Esophagus squamous epithelium (tissue), 5 donors: ENCODE measurements at regions not wholly inside any gene's neighbourhood (a gene's known extent, or its start where the extent isn't known, plus 50 kb on each side); places are given as distances from the start of the nearest gene placed in this dataset.
"Not testable (repeated sequence)": the region's sequence is repeated elsewhere in the genome, so short reads cannot be mapped to it uniquely, and the experiment has no call there.

Experiments
- DNase-seq: peaks from one replicate; lab custom pipeline; 2025; lab: John Stamatoyannopoulos, UW
- H3K27ac ChIP-seq, 4 donors: fragments of 200-600 bp; sonication (generic); one replicate each; pipeline ENCODE4 v1.5.1; 2016 to 2019; ENCODE audit warnings: mild to moderate bottlenecking in 1 of 4
- H3K27me3 ChIP-seq, 4 donors: fragments of 200-600 bp; sonication (generic); 1 replicate in 3 of 4; 2 replicates in 1 of 4; pipeline versions ENCODE4 v1.5.1 to v1.6.0; 2017 to 2021; ENCODE audit warnings: antibody characterized with exemption in 1 of 4
- H3K36me3 ChIP-seq, 3 donors: fragments of 200-600 bp; sonication (generic); one replicate each; pipeline ENCODE4 v1.5.1; 2016 to 2019
- H3K4me1 ChIP-seq, 3 donors: fragments of 200-600 bp; sonication (generic); one replicate each; pipeline ENCODE4 v1.5.1; 2017 to 2019
- H3K4me3 ChIP-seq, 4 donors: fragments of 200-600 bp; sonication (generic); 1 replicate in 3 of 4; 2 replicates in 1 of 4; pipeline ENCODE4 v1.5.1; 2016 to 2019; ENCODE audit warnings: mild to moderate bottlenecking in 2 of 4, moderate library complexity in 1 of 4
- H3K9me3 ChIP-seq, 3 donors: fragments of 200-600 bp; sonication (generic); one replicate each; pipeline ENCODE4 v1.5.1; 2016 to 2019
- POLR2A ChIP-seq, 4 donors: fragments of 450-650 bp; IDR thresholded peaks; one replicate each; pipeline ENCODE4 v1.6.1; 2017; ENCODE audit warnings: antibody characterized with exemption in 4 of 4, mild to moderate bottlenecking in 4 of 4, moderate library complexity in 3 of 4
- WGBS, 2 donors: methylation state at CpG; one replicate each; pipeline ENCODE4 v1.1.5; 2018; 5-methylcytosine and 5-hydroxymethylcytosine counted together
- intact Hi-C: fragments of 100-400 bp; cut with DNase I; formaldehyde crosslinking; loops from one replicate; pipeline ENCODE4 v1.15.0; 2022
- TF ChIP-seq, protein P1 (sequence below), 6 experiments: fragments of 450-650 bp in 4 of 6; fragments of 200-600 bp in 2 of 6; sonication (generic) in 2 of 6; IDR thresholded peaks; one replicate each; pipeline ENCODE4 v1.5.1; 2016 to 2019; ENCODE audit warnings: antibody characterized with exemption in 6 of 6, mild to moderate bottlenecking in 4 of 6, moderate library complexity in 4 of 6
- donor health status: DM: yes; HTN: yes; CAD: no.

DNA sequence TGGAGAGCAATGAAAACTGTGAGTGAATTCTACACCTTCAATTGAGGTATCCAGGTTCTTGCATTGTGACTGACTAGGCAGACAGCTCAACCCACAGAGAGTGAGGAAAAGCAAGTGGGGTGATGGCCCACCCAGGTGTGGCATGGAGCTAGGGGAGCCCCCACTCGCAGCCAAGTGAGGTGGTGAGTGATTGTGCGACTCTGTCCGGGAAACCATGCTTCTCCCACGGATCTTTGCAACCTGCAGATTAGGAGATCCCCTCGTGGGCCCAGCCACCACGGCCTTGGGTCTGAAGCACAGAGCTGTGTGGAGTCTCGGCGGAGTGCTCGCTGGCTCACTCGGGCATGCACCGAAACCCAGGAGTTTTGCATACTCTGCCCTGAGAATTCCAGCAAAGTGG is 120.1 kb downstream of the ALG10 start:
- intact Hi-C loops = no loop called here
- Histone ChIP-seq H3K36me3 (no peaks in the 10 kb centered on the region), H3K9me3 (no peaks in the 10 kb centered on the region), H3K4me1 (no peaks in the 10 kb centered on the region), H3K27me3 (no peaks in the 10 kb centered on the region), H3K4me3 (no peak overlapping the region), H3K27ac (no peak overlapping the region)
- 78 to 79% methylated on average over 4 to 11 of the region's 11 CpGs for WGBS, 2 donors
- TF ChIP-seq, protein P1, sequence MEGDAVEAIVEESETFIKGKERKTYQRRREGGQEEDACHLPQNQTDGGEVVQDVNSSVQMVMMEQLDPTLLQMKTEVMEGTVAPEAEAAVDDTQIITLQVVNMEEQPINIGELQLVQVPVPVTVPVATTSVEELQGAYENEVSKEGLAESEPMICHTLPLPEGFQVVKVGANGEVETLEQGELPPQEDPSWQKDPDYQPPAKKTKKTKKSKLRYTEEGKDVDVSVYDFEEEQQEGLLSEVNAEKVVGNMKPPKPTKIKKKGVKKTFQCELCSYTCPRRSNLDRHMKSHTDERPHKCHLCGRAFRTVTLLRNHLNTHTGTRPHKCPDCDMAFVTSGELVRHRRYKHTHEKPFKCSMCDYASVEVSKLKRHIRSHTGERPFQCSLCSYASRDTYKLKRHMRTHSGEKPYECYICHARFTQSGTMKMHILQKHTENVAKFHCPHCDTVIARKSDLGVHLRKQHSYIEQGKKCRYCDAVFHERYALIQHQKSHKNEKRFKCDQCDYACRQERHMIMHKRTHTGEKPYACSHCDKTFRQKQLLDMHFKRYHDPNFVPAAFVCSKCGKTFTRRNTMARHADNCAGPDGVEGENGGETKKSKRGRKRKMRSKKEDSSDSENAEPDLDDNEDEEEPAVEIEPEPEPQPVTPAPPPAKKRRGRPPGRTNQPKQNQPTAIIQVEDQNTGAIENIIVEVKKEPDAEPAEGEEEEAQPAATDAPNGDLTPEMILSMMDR (IDR thresholded peaks at IDR 0.05) = no peak
- TF ChIP-seq POLR2A (IDR thresholded peaks at IDR 0.05) = no peak
- no peak for DNase-seq

DNA sequence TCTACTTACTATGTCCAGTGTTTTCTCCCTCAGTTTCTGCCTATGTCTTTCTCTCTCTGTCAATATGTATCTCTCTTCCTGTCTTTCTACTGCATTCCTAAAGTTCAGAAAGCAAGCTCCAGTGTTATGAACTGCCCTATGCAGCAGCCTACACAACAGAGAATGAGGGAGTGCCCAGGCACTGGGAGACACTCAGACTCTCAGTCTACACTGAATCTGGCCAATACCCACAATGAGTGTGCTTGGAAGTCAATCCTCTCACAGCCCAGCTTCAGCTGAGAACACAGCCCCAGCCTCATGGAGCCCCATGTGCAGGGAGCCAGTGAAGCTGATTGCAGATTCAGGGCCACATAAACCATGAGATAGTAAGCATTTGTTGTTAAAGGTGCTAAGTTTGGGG is 128.7 kb downstream of the ALG10 start:
- DNase-seq = no peak
- Histone ChIP-seq H3K4me1 (no peaks in the 10 kb centered on the region), H3K9me3 (no peaks in the 10 kb centered on the region), H3K27me3 (no peaks in the 10 kb centered on the region), H3K36me3 (no peaks in the 10 kb centered on the region), H3K4me3 (no peak overlapping the region), H3K27ac (no peak overlapping the region)
- TF ChIP-seq, protein P1 (IDR thresholded peaks at IDR 0.05) = no peak
- no peak for TF ChIP-seq POLR2A (IDR thresholded peaks at IDR 0.05)
- intact Hi-C loops = no loop called here

DNA sequence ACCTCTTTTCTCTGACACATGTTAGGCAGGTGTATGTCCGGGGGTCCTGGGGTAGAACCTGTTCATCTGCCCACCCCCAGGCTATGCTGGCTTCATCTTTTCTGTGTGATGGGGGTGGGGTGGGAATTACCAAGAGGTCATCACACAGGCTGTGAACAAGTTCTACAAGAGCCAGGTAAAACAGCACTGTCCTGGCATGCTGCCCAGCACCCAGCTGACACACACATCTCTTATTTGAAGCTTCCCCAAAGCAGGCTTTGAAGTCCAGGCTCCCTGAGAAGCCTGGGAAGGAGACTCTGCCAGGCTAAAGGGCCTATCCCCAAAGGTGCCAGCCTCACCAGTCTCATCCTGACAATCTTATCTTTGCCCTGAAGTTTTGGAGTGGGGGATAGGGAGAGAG is 141.1 kb downstream of the ALG10 start:
- H3K27me3 ChIP-seq = no peaks in the 10 kb centered on the region
- no peaks in the 10 kb centered on the region for H3K4me1 ChIP-seq
- no peak overlapping the region for H3K27ac ChIP-seq
- DNase-seq = no peak
- H3K36me3 ChIP-seq = no peaks in the 10 kb centered on the region
- WGBS, 2 donors = 29% methylated on average over 1 of the region's 1 CpG; no CpG with 5 or more reads in 1 of the 2 donors
- TF ChIP-seq, protein P1 (IDR thresholded peaks at IDR 0.05) = no peak
- TF ChIP-seq POLR2A (IDR thresholded peaks at IDR 0.05) = no peak
- intact Hi-C loops = no loop called here
- no peaks in the 10 kb centered on the region for H3K9me3 ChIP-seq
- H3K4me3 ChIP-seq = no peak overlapping the region

DNA sequence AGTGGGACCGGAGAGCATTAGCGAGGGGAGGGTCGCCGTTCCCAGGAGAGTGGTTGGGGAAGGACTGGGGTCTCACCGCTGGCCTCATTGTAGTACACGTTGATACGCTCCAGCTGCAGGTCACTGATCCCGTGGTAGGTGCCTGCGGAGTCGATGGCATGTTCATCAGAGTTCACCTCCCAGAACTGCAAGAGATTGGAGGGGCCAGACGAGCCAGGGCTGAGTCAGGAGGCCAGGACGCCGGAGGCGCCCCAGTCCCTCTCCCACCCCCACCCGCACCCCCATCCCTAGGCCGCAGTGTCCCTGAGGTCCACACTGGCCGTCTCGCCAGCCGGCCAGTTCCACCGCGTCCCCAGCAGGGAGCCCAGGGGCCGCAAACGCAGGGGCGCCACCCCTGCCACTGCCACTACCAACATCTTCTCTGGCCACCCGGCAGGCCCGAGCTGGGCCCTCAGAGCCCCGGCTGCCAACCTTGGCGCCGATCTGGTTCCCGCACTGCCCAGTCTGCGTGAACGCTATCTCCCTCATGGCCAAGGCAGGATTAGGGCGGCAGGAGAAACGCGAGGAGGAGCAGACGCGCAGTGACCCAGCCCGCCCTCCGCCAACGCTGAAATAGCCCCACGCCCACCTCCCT is 144.2 kb downstream of the ALG10 start:
- no peaks in the 10 kb centered on the region for H3K4me1 ChIP-seq
- DNase-seq = no peak
- intact Hi-C loops = no loop called here
- H3K36me3 ChIP-seq = no peaks in the 10 kb centered on the region
- H3K9me3 ChIP-seq = no peaks in the 10 kb centered on the region
- 91% methylated on average over 20 of the region's 41 CpGs; no CpG with 5 or more reads in 1 of the 2 donors for WGBS, 2 donors
- TF ChIP-seq, protein P1 (IDR thresholded peaks at IDR 0.05) = no peak
- no peak for TF ChIP-seq POLR2A (IDR thresholded peaks at IDR 0.05)
- H3K27me3 ChIP-seq = no peaks in the 10 kb centered on the region
- no peak overlapping the region for H3K4me3 ChIP-seq
- no peak overlapping the region for H3K27ac ChIP-seq

DNA sequence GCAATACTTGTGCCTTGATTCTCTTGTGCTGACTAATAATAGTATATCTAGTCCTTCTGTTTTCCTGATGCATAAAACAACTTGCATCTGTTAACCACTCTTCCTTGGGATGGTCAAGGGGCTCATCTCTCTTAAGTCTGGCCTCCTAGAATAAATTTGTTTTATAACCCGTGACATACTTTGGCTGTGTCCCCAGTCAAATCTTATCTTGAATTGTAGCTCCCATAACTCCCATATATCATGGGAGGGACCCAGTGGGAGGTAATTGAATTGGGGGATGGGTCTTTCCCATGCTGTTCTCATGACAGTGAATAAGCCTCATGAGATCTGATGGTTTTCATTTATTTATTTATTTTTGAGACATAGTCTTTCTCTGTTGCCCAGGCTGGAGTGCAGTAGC is 146.2 kb downstream of the ALG10 start:
- H3K4me3 ChIP-seq, H3K36me3 ChIP-seq, H3K27ac ChIP-seq, intact Hi-C loops, DNase-seq, H3K9me3 ChIP-seq, H3K4me1 ChIP-seq, H3K27me3 ChIP-seq: not testable (repeated sequence)
- 85 to 87% methylated on average over 1 of the region's 1 CpG for WGBS, 2 donors

DNA sequence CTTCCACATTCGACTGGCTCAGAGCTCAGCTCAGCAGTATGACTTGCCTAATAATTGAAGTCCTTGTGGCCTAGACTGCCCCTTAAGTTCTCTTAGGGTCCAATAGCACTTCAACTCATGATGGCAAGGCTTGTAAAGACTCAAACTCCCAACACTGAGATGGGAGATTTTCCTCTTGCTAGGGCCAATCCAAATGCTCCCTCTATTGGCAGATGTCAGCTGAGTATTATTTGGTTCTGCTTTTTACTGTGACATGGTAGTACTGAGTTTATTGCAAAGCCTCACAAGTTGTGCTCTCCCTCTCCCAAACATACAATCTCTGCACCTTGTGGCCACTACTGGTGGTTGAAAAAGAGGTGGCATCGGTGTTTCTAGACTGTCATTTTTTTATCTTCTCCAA is 164.2 kb downstream of the ALG10 start:
- Histone ChIP-seq H3K27me3 (no peaks in the 10 kb centered on the region), H3K27ac (no peak overlapping the region), H3K36me3 (no peaks in the 10 kb centered on the region), H3K9me3 (no peaks in the 10 kb centered on the region), H3K4me3 (no peak overlapping the region), H3K4me1 (no peaks in the 10 kb centered on the region)
- intact Hi-C loops = no loop called here
- TF ChIP-seq, protein P1 (IDR thresholded peaks at IDR 0.05) = no peak
- TF ChIP-seq POLR2A (IDR thresholded peaks at IDR 0.05) = no peak
- DNase-seq = no peak
- WGBS, 2 donors = 36 to 69% methylated on average over 1 to 2 of the region's 2 CpGs
